Stimulated activated naive B cell treated with anti-CD40 and anti-IgM and Interleukin-4, amounts not matched to agents 10 μg/mL and 1 μg/mL and 100 μg/mL, for 72 hours (primary cell): ENCODE measurements at regions not wholly inside any gene's neighbourhood (a gene's known extent, or its start where the extent isn't known, plus 50 kb on each side); places are given as distances from the start of the nearest gene placed in this dataset.
A peak's percentile ranks its signal among the peaks of the same experiment; 100 is the strongest.

ENCODE experiments used
- ATAC-seq, 2 donors: fragments of 150-1000 bp; cut with Tn5 transposase; replicated peaks; 2 replicates each; pipeline ENCODE4 v1.10.0; 2021; ENCODE audit warnings: moderate library complexity in 1 of 2
- DNase-seq: peaks from one replicate; pipeline ENCODE4 v3.0.0; 2021
- H3K27ac Mint-ChIP-seq: one replicate; pipeline ENCODE4 v1.8.0; 2022; ENCODE audit warnings: mild to moderate bottlenecking, mixed read lengths
- H3K27me3 Mint-ChIP-seq, 2 donors: one replicate each; pipeline ENCODE4 v1.8.0; 2022; ENCODE audit warnings: mixed read lengths in 2 of 2
- H3K36me3 Mint-ChIP-seq, 2 donors: one replicate each; pipeline ENCODE4 v1.8.0; 2022; ENCODE audit warnings: mixed read lengths in 2 of 2, mild to moderate bottlenecking in 1 of 2
- H3K4me1 Mint-ChIP-seq, 2 donors: one replicate each; pipeline ENCODE4 v1.8.0; 2022; ENCODE audit warnings: mixed read lengths in 2 of 2, mild to moderate bottlenecking in 1 of 2
- H3K4me3 Mint-ChIP-seq, 2 donors: one replicate each; pipeline ENCODE4 v1.8.0; 2022; ENCODE audit warnings: mild to moderate bottlenecking in 2 of 2, mixed read lengths in 2 of 2, moderate library complexity in 1 of 2
- H3K9me3 Mint-ChIP-seq, 2 donors: one replicate each; pipeline ENCODE4 v1.8.0; 2022; ENCODE audit warnings: mixed read lengths in 2 of 2, mild to moderate bottlenecking in 1 of 2

DNA sequence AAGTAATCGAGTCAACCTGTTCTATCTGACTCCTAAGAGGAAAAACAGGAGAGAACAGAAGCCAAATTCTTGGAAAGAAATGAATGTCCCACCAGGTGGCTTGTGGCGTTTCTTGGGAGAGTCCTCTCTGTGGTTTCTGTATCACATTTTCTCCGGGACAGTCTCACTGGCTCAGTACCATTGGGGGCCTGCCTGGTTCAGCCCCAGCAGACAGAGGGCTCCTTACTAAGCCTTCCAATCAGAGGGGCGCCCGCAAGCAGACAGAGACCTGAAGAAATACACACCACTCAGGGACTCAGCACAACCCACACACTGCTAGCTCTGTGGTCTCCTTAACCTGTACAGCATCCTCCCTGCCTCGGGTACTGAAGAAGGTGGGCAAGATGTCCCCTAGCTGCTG lies 302.1 kb downstream of the TLE3 start:
- Mint-ChIP-seq H3K4me3 (no peak overlapping the region), H3K27ac (no peak overlapping the region), H3K36me3 (peaks cover 3 to 8% of the 10 kb centered on the region in 2 donors), H3K9me3 (peaks cover 8 to 9% of the 10 kb centered on the region in 2 donors), H3K4me1 (peaks cover 2 to 6% of the 10 kb centered on the region in 2 donors), H3K27me3 (peaks cover 16 to 22% of the 10 kb centered on the region in 2 donors)
- DNase-seq (no peak), ATAC-seq (no peak)

GRCh38 chr15:69797051-69797595 lies 300.6 kb downstream of the TLE3 start:
- ATAC-seq = no peak
- Mint-ChIP-seq H3K9me3 (no peaks in the 10 kb centered on the region), H3K36me3 (no peaks in the 10 kb centered on the region), H3K4me1 (peaks cover 3 to 6% of the 10 kb centered on the region in 2 donors), H3K27me3 (peaks cover 12 to 16% of the 10 kb centered on the region in 2 donors), H3K27ac (no peak overlapping the region), H3K4me3 (no peak overlapping the region)
- DNase-seq = no peak

GRCh38 chr15:69797615-69798014 lies 300.1 kb downstream of the TLE3 start:
- no peaks in the 10 kb centered on the region for H3K9me3 Mint-ChIP-seq
- no peak overlapping the region for H3K4me3 Mint-ChIP-seq
- H3K27me3 Mint-ChIP-seq = peaks cover 15 to 16% of the 10 kb centered on the region in 2 donors
- no peak for ATAC-seq
- H3K27ac Mint-ChIP-seq = no peak overlapping the region
- no peaks in the 10 kb centered on the region for H3K36me3 Mint-ChIP-seq
- H3K4me1 Mint-ChIP-seq = peaks cover 3 to 6% of the 10 kb centered on the region in 2 donors
- DNase-seq = no peak

- no peaks in the 10 kb centered on the region for H3K9me3 Mint-ChIP-seq
- no peaks in the 10 kb centered on the region for H3K36me3 Mint-ChIP-seq
- no peak for ATAC-seq
- no peak overlapping the region for H3K4me3 Mint-ChIP-seq
- H3K4me1 Mint-ChIP-seq = peaks cover 3 to 6% of the 10 kb centered on the region in 2 donors
- DNase-seq = no peak
- no peak overlapping the region for H3K27ac Mint-ChIP-seq
- H3K27me3 Mint-ChIP-seq = peaks cover 15% of the 10 kb centered on the region in 2 donors
Measured at GRCh38 chr15:69798481-69799250, 299.1 kb downstream of the TLE3 start.

GRCh38 chr15:69801144-69801543 lies 296.6 kb downstream of the TLE3 start:
- H3K27me3 Mint-ChIP-seq = peaks cover 28 to 33% of the 10 kb centered on the region in 2 donors
- no peak for DNase-seq
- H3K36me3 Mint-ChIP-seq = no peaks in the 10 kb centered on the region
- H3K9me3 Mint-ChIP-seq = no peaks in the 10 kb centered on the region
- no peak overlapping the region for H3K4me3 Mint-ChIP-seq
- peaks cover 5 to 12% of the 10 kb centered on the region in 2 donors for H3K4me1 Mint-ChIP-seq
- ATAC-seq = no peak
- no peak overlapping the region for H3K27ac Mint-ChIP-seq

- H3K27me3 Mint-ChIP-seq = peaks cover 35 to 42% of the 10 kb centered on the region in 2 donors
- peaks cover 12 to 22% of the 10 kb centered on the region in 2 donors for H3K4me1 Mint-ChIP-seq
Measured at GRCh38 chr15:69802432-69802831, 295.3 kb downstream of the TLE3 start.

DNA sequence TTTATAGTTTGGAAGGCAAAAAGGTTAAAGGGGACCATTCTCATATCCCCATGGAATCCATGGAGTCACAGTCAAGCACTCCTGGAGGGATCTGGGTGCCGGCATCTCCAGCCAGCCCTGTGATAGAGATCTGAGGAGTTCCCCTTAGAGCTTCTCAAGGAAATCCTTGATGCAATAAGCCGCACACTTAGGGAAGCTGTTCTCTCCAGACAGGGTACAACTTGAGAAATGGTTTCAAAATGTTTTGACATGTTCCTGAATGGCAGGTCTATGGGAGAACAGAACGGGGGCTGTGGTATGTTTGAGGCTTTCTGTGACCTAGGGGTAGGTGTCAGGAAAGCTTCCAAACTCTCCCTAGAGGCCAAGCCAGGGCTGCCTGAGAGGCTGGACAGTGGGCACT lies 292.9 kb downstream of the TLE3 start:
- DNase-seq (no peak), ATAC-seq (no peak)
- Mint-ChIP-seq H3K4me3 (no peak overlapping the region), H3K36me3 (no peaks in the 10 kb centered on the region), H3K4me1 (peaks cover 12 to 16% of the 10 kb centered on the region in 2 donors), H3K27ac (no peak overlapping the region), H3K27me3 (peaks cover 42 to 57% of the 10 kb centered on the region in 2 donors), H3K9me3 (peaks cover 0 to 2% of the 10 kb centered on the region in 2 donors)

More at GRCh38 chr15:69802432-69802831, 295.3 kb downstream of the TLE3 start:
- Mint-ChIP-seq H3K27ac (no peak overlapping the region), H3K4me3 (no peak overlapping the region), H3K36me3 (no peaks in the 10 kb centered on the region), H3K9me3 (peaks cover 0 to 2% of the 10 kb centered on the region in 2 donors)
- ATAC-seq (no peak), DNase-seq (no peak)

DNA sequence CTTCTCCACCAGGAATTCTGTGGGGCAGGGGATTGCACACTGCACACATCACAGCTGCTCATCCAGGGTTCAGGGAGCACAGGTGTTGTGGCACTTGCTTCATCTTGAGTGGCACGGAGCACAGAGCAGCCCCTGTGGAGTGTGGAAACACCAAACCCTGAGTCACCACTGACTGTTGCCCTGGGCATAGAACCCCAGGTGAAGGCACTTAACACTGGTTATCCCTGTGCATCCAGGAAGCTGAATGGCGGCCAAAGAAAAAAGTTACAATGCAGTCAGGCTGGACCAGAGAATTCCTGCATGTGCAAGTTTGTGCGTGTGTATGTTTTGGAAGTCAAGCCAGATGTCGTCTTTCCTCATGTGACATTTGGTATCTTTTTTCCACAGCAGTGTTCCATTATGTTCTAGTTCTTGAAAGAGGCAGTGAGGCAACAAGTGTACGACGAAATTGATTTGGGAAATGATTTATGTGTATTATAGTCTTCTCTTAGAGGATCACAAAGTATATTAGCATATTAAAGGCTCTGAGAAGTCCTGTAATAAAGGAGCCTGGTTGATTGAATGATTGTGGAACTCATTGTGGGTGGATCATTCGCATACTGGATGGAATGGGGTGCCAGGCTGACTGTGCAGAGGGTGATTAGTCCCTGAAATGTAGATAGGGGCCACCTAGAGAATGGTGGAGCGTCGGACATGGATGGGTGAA lies 292.3 kb downstream of the TLE3 start:
- peaks cover 42 to 57% of the 10 kb centered on the region in 2 donors for H3K27me3 Mint-ChIP-seq
- DNase-seq (no peak), ATAC-seq (no peak)
- H3K27ac Mint-ChIP-seq = no peak overlapping the region
- peaks cover 0 to 2% of the 10 kb centered on the region in 2 donors for H3K9me3 Mint-ChIP-seq
- peaks cover 12 to 16% of the 10 kb centered on the region in 2 donors for H3K4me1 Mint-ChIP-seq
- H3K36me3 Mint-ChIP-seq = no peaks in the 10 kb centered on the region
- H3K4me3 Mint-ChIP-seq = no peak overlapping the region

- H3K9me3 Mint-ChIP-seq = peaks cover 0 to 2% of the 10 kb centered on the region in 2 donors
- H3K27ac Mint-ChIP-seq = no peak overlapping the region
- no peak overlapping the region for H3K4me3 Mint-ChIP-seq
- ATAC-seq = no peak
- peaks cover 38 to 65% of the 10 kb centered on the region in 2 donors for H3K27me3 Mint-ChIP-seq
- no peak for DNase-seq
- H3K36me3 Mint-ChIP-seq = no peaks in the 10 kb centered on the region
- H3K4me1 Mint-ChIP-seq = peaks cover 10 to 16% of the 10 kb centered on the region in 2 donors
Measured at GRCh38 chr15:69806287-69806915, 291.3 kb downstream of the TLE3 start.

GRCh38 chr15:69807721-69808120 lies 290.0 kb downstream of the TLE3 start:
- Mint-ChIP-seq H3K27me3 (peaks cover 33 to 66% of the 10 kb centered on the region in 2 donors), H3K36me3 (no peaks in the 10 kb centered on the region), H3K4me3 (no peak overlapping the region), H3K27ac (no peak overlapping the region), H3K9me3 (peaks cover 0 to 2% of the 10 kb centered on the region in 2 donors), H3K4me1 (peaks cover 10 to 16% of the 10 kb centered on the region in 2 donors)
- DNase-seq = no peak
- ATAC-seq = no peak

DNA sequence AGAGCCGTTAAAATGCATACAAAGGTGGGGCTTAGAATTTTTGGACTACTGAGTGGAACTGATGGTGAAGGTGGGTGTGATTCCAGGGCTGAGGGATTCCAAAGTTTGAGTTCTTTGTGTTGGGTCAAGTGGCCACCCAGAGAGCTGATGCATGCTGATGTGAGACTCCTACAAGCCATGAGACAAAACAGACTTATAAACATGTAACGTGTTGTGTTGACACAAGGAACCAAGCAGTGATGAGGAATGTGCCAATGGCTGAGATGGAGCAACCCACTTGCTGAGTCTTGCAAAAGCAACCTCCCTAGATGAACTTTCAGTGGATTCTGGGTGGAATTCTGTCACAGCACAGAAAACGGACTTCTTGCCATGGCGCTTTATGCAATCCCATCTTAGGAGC lies 289.0 kb downstream of the TLE3 start:
- peaks cover 10 to 16% of the 10 kb centered on the region in 2 donors for H3K4me1 Mint-ChIP-seq
- no peak for ATAC-seq

DNA sequence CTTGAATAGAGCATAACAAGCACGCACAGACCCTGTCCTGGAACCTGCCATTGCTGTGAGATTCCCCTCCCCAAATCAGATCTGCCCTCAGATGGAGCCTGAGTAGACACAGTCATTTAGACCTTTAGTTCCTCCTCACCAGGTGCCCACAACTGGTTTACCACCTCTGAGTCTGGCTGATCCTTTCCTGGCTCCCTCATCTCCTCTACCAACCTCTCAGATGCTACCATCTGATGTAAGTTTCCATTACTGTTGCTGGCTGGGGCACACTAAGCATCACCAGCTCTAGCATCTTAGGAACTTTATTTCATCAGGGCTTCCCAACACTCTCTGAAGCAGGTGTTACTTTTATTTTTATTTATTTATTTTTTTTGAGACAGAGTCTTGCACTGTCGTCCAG lies 288.3 kb downstream of the TLE3 start:
- DNase-seq = no peak
- H3K4me3 Mint-ChIP-seq = no peak overlapping the region
- H3K9me3 Mint-ChIP-seq = peaks cover 0 to 4% of the 10 kb centered on the region in 2 donors
- no peak overlapping the region for H3K27ac Mint-ChIP-seq
- H3K4me1 Mint-ChIP-seq = peaks cover 13 to 16% of the 10 kb centered on the region in 2 donors
- H3K27me3 Mint-ChIP-seq = peaks cover 39 to 70% of the 10 kb centered on the region in 2 donors
- H3K36me3 Mint-ChIP-seq = no peaks in the 10 kb centered on the region
- no peak for ATAC-seq

More for the DNA sequence above, 289.0 kb downstream of the TLE3 start:
- Mint-ChIP-seq H3K36me3 (no peaks in the 10 kb centered on the region), H3K9me3 (peaks cover 0 to 4% of the 10 kb centered on the region in 2 donors), H3K4me3 (no peak overlapping the region), H3K27me3 (peaks cover 35 to 71% of the 10 kb centered on the region in 2 donors), H3K27ac (no peak overlapping the region)
- no peak for DNase-seq

DNA sequence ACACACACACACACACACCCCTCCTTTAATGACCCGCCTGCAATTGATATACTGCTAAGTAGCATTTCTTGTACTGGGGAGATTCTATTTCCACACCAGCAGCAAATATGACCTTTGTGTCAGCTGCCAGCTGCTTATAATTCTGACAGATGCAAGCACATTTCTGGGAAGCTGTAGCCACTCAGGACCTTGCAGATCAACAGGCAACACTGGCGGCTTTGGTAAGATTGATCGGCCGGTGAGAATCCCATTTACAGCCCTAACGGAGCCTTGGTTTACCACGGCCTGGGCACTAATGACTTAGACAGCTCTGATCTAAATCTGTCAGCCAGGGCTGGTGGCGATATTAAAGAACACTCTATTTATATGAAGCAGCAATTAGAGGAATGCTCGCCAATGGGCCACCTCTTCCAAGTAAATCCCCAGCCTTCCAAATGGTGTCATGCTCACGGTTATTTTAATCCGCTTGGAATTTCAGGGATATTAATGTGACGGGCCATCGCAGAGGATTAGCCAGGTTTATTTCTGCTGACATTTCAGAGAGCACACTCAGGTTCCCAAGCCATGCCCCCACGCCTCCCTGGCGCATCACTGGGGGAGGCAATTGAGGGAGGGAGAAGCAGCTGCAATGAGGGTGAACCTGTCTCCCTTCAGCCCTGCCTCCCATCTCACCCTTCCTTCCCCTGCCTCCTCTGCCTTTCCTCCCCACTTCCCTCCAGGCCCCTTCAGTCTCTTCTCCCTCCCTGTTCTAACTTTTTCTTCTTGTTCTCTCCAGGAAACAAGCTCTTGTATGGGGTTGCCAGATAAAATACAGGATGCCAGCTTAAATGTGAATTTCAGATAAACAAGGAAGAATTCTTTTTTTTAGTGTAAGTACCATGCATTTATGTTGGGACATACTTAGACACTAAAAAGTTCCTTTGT lies 287.0 kb downstream of the TLE3 start:
- peaks cover 33 to 66% of the 10 kb centered on the region in 2 donors for H3K27me3 Mint-ChIP-seq
- peaks cover 13 to 15% of the 10 kb centered on the region in 2 donors for H3K4me1 Mint-ChIP-seq
- DNase-seq = no peak
- no peaks in the 10 kb centered on the region for H3K36me3 Mint-ChIP-seq
- H3K9me3 Mint-ChIP-seq = peaks cover 0 to 4% of the 10 kb centered on the region in 2 donors
- no peak for ATAC-seq
- H3K27ac Mint-ChIP-seq = peak overlapping the region; percentile 16
- no peak overlapping the region for H3K4me3 Mint-ChIP-seq
